ENCODE measurements at regions not wholly inside any gene's neighbourhood (a gene's known extent, or its start where the extent isn't known, plus 50 kb on each side); places are given as distances from the start of the nearest gene placed in this dataset.
A peak's percentile ranks its signal among the peaks of the same experiment; 100 is the strongest.
"Not testable (repeated sequence)": the region's sequence is repeated elsewhere in the genome, so short reads cannot be mapped to it uniquely, and the experiment has no call there.

DNA sequence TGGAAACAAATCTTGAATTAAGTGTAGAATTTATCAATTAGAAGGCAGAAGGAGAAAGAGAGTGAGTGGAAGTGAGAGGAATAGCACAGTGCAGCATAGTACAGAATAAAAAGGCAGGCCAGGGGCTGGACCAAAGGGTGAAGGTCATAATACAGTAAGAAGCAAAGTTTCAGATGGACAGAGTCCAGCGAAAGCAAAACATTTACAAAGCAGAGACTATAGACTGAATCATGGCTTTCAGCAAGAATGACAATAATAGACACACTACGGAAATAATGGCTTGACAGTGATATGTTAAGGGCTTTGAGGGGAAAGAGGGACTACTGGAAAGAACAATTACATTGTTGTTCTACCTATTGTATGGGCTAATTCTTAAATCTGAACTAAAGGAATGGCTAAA is 249.0 kb upstream of the CHD1 start:
- H4K20me1 ChIP-seq (ENCODE audit: control insufficient read depth, extremely low read depth, insufficient read depth, low read length): no peaks in the 10 kb centered on the region
- no peak overlapping the region for H3K9ac ChIP-seq (ENCODE audit: insufficient read depth, low read length)
- H3K4me1 ChIP-seq (ENCODE audit: control insufficient read depth, extremely low read depth, insufficient read depth, low read length): no peaks in the 10 kb centered on the region
- H3K9me3 ChIP-seq (ENCODE audit: control insufficient read depth, insufficient read depth, low read depth, low read length): no peaks in the 10 kb centered on the region
- H2AFZ ChIP-seq (ENCODE audit: low read length): no peak overlapping the region
- no peaks in the 10 kb centered on the region for H3K27me3 ChIP-seq (ENCODE audit: control insufficient read depth, insufficient read depth, low read length)
- no peaks in the 10 kb centered on the region for H3K36me3 ChIP-seq (ENCODE audit: control insufficient read depth, insufficient read depth, low read length)
- no peak overlapping the region for H3K27ac ChIP-seq (ENCODE audit: insufficient read depth, low read length)
- DNase-seq (ENCODE audit: low read depth in 2 of 2): no peak
- no peaks in the 10 kb centered on the region for H3K79me2 ChIP-seq (ENCODE audit: control insufficient read depth, insufficient read depth, low read length)
- H3K4me3 ChIP-seq (replicated peaks in 1 of 4; ENCODE audit: control extremely low read depth in 1 of 4, insufficient read depth in 1 of 4, low read depth in 3 of 4, low read length in 4 of 4): no peak overlapping the region
- H3K4me2 ChIP-seq (ENCODE audit: extremely low read depth, insufficient read depth, low read length): no peak overlapping the region
- TF ChIP-seq, protein P1, sequence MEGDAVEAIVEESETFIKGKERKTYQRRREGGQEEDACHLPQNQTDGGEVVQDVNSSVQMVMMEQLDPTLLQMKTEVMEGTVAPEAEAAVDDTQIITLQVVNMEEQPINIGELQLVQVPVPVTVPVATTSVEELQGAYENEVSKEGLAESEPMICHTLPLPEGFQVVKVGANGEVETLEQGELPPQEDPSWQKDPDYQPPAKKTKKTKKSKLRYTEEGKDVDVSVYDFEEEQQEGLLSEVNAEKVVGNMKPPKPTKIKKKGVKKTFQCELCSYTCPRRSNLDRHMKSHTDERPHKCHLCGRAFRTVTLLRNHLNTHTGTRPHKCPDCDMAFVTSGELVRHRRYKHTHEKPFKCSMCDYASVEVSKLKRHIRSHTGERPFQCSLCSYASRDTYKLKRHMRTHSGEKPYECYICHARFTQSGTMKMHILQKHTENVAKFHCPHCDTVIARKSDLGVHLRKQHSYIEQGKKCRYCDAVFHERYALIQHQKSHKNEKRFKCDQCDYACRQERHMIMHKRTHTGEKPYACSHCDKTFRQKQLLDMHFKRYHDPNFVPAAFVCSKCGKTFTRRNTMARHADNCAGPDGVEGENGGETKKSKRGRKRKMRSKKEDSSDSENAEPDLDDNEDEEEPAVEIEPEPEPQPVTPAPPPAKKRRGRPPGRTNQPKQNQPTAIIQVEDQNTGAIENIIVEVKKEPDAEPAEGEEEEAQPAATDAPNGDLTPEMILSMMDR (conservative IDR thresholded peaks at IDR 0.05 in 1 of 2, IDR thresholded peaks at IDR 0.05 in 1 of 2; ENCODE audit: low read depth in 1 of 2, low read length in 2 of 2): no peak
- TF ChIP-seq EZH2 (IDR thresholded peaks at IDR 0.05; ENCODE audit: low read length, missing control alignments): no peak

DNA sequence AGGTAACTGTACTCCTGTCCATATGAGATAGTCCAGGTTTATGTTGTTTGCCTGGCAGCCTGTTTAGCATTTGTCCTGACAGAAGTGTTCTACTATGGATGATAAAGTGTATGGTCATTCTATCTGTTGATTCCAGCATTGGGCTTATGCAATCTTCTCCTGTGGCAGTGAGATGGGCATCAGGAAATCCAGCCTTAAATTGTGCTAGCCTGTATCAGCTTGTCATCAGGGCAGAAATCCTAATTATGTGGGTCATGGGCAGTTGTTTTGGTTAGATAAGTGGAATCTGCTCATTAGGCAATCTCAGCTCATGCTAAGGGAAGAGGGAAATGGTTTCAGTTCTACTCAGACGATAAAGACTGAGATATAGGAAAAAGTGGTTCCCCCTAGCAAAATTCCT is 247.4 kb upstream of the CHD1 start:
- no peak for DNase-seq (ENCODE audit: low read depth in 2 of 2)
- Histone ChIP-seq H3K4me1 (ENCODE audit: control insufficient read depth, extremely low read depth, insufficient read depth, low read length) (no peaks in the 10 kb centered on the region), H3K4me2 (ENCODE audit: extremely low read depth, insufficient read depth, low read length) (no peak overlapping the region), H2AFZ (ENCODE audit: low read length) (no peak overlapping the region), H3K27me3 (ENCODE audit: control insufficient read depth, insufficient read depth, low read length) (no peaks in the 10 kb centered on the region), H3K36me3 (ENCODE audit: control insufficient read depth, insufficient read depth, low read length) (no peaks in the 10 kb centered on the region), H3K9me3 (ENCODE audit: control insufficient read depth, insufficient read depth, low read depth, low read length) (no peaks in the 10 kb centered on the region), H4K20me1 (ENCODE audit: control insufficient read depth, extremely low read depth, insufficient read depth, low read length) (no peaks in the 10 kb centered on the region), H3K4me3 (replicated peaks in 1 of 4; ENCODE audit: control extremely low read depth in 1 of 4, insufficient read depth in 1 of 4, low read depth in 3 of 4, low read length in 4 of 4) (no peak overlapping the region), H3K9ac (ENCODE audit: insufficient read depth, low read length) (no peak overlapping the region), H3K79me2 (ENCODE audit: control insufficient read depth, insufficient read depth, low read length) (no peaks in the 10 kb centered on the region), H3K27ac (ENCODE audit: insufficient read depth, low read length) (no peak overlapping the region)
- no peak for TF ChIP-seq EZH2 (IDR thresholded peaks at IDR 0.05; ENCODE audit: low read length, missing control alignments)
- TF ChIP-seq, protein P1 (conservative IDR thresholded peaks at IDR 0.05 in 1 of 2, IDR thresholded peaks at IDR 0.05 in 1 of 2; ENCODE audit: low read depth in 1 of 2, low read length in 2 of 2): no peak

DNA sequence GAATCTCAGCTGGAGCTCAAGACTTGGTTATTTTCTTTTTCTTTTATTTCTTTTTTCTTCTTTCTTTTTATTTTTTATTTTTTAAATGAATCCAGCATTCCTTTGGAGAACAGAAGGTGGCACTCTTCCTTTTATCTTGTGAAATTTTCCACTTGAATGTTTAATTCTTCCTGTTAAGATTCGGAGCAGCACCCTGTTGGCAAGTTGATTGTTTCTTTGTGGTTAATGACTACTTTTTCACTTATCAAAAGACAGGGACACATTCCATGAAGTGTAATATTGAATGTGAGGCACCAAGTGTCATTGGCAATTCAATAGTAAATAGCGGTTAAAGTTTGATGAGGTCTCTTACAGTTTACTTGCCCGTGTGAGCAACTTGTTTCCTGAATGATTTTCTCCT is 240.5 kb upstream of the CHD1 start:
- no peak for TF ChIP-seq EZH2 (IDR thresholded peaks at IDR 0.05; ENCODE audit: low read length, missing control alignments)
- TF ChIP-seq, protein P1 (conservative IDR thresholded peaks at IDR 0.05 in 1 of 2, IDR thresholded peaks at IDR 0.05 in 1 of 2; ENCODE audit: low read depth in 1 of 2, low read length in 2 of 2): peak in 1 of 2 donors; percentile 38
- DNase-seq (ENCODE audit: low read depth in 2 of 2): peak; percentile 33 to 35
- no peaks in the 10 kb centered on the region for H3K27me3 ChIP-seq (ENCODE audit: control insufficient read depth, insufficient read depth, low read length)
- no peaks in the 10 kb centered on the region for H3K9me3 ChIP-seq (ENCODE audit: control insufficient read depth, insufficient read depth, low read depth, low read length)
- no peaks in the 10 kb centered on the region for H4K20me1 ChIP-seq (ENCODE audit: control insufficient read depth, extremely low read depth, insufficient read depth, low read length)
- no peak overlapping the region for H3K27ac ChIP-seq (ENCODE audit: insufficient read depth, low read length)
- no peak overlapping the region for H3K4me3 ChIP-seq (replicated peaks in 1 of 4; ENCODE audit: control extremely low read depth in 1 of 4, insufficient read depth in 1 of 4, low read depth in 3 of 4, low read length in 4 of 4)
- H3K79me2 ChIP-seq (ENCODE audit: control insufficient read depth, insufficient read depth, low read length): no peaks in the 10 kb centered on the region
- H3K9ac ChIP-seq (ENCODE audit: insufficient read depth, low read length): no peak overlapping the region
- H3K4me1 ChIP-seq (ENCODE audit: control insufficient read depth, extremely low read depth, insufficient read depth, low read length): no peaks in the 10 kb centered on the region
- no peaks in the 10 kb centered on the region for H3K36me3 ChIP-seq (ENCODE audit: control insufficient read depth, insufficient read depth, low read length)
- no peak overlapping the region for H3K4me2 ChIP-seq (ENCODE audit: extremely low read depth, insufficient read depth, low read length)
- no peak overlapping the region for H2AFZ ChIP-seq (ENCODE audit: low read length)

DNA sequence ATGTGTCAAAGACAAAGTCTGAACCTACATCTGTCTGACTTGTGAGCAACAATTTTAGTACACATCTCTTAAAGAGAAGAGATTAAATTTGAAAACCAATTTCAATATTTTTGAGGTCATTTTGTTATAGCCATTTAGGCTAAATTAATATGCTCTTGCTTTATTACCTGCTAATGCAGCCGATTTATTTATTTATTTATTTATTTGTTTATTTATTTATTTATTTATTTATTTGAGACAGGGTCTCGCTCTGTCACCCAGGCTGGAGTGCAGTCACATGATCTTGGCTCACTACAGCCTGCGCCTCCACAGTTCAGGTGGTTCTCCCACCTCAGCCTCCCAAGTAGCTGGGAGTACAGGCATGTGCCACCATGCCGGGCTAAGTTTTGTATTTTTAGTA is 232.7 kb upstream of the CHD1 start:
- not testable (repeated sequence) for H3K4me2 ChIP-seq (ENCODE audit: extremely low read depth, insufficient read depth, low read length); H3K4me1 ChIP-seq (ENCODE audit: control insufficient read depth, extremely low read depth, insufficient read depth, low read length); DNase-seq (ENCODE audit: low read depth in 2 of 2); H3K79me2 ChIP-seq (ENCODE audit: control insufficient read depth, insufficient read depth, low read length); H3K4me3 ChIP-seq (replicated peaks in 1 of 4; ENCODE audit: control extremely low read depth in 1 of 4, insufficient read depth in 1 of 4, low read depth in 3 of 4, low read length in 4 of 4); H3K9ac ChIP-seq (ENCODE audit: insufficient read depth, low read length); H3K9me3 ChIP-seq (ENCODE audit: control insufficient read depth, insufficient read depth, low read depth, low read length); H2AFZ ChIP-seq (ENCODE audit: low read length); H4K20me1 ChIP-seq (ENCODE audit: control insufficient read depth, extremely low read depth, insufficient read depth, low read length); H3K27me3 ChIP-seq (ENCODE audit: control insufficient read depth, insufficient read depth, low read length); H3K36me3 ChIP-seq (ENCODE audit: control insufficient read depth, insufficient read depth, low read length); H3K27ac ChIP-seq (ENCODE audit: insufficient read depth, low read length)

Data from fibroblast of lung (primary cell).